ENCODE measurements at regions not wholly inside any gene's neighbourhood (a gene's known extent, or its start where the extent isn't known, plus 50 kb on each side); places are given as distances from the start of the nearest gene placed in this dataset.

DNA sequence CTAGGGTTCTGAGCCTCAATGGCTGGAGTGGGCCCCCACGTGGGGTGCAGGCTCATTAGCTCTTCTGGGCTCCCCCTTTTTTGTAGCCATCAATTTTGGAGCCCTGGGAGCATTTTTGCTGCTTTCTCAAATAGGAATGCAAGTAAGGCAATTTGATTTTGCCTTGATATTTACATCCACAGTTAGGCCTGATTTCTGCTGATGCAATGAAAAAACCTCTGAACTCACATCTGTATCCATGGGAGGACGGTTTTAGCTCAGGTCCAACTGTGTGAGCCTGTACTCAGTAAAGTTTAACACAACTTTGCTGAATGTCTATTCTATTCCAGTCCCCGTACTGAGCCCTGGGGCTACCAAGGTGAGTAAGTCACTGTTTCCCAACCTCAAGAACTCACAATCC lies 425.0 kb downstream of the HAPSTR1 start:
- no peak for TF ChIP-seq SNAI2 (CRISPR knock-in tag; IDR thresholded peaks at IDR 0.05)
- no peak for TF ChIP-seq RARB (CRISPR knock-in tag; IDR thresholded peaks at IDR 0.05)
- TF ChIP-seq, protein P1, sequence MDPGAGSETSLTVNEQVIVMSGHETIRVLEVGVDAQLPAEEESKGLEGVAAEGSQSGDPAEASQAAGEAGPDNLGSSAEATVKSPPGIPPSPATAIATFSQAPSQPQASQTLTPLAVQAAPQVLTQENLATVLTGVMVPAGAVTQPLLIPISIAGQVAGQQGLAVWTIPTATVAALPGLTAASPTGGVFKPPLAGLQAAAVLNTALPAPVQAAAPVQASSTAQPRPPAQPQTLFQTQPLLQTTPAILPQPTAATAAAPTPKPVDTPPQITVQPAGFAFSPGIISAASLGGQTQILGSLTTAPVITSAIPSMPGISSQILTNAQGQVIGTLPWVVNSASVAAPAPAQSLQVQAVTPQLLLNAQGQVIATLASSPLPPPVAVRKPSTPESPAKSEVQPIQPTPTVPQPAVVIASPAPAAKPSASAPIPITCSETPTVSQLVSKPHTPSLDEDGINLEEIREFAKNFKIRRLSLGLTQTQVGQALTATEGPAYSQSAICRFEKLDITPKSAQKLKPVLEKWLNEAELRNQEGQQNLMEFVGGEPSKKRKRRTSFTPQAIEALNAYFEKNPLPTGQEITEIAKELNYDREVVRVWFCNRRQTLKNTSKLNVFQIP (CRISPR knock-in tag; IDR thresholded peaks at IDR 0.05; ENCODE audit: borderline replicate concordance, low read depth) = no peak
- TF ChIP-seq, protein P2, sequence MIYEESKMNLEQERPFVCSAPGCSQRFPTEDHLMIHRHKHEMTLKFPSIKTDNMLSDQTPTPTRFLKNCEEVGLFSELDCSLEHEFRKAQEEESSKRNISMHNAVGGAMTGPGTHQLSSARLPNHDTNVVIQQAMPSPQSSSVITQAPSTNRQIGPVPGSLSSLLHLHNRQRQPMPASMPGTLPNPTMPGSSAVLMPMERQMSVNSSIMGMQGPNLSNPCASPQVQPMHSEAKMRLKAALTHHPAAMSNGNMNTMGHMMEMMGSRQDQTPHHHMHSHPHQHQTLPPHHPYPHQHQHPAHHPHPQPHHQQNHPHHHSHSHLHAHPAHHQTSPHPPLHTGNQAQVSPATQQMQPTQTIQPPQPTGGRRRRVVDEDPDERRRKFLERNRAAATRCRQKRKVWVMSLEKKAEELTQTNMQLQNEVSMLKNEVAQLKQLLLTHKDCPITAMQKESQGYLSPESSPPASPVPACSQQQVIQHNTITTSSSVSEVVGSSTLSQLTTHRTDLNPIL (CRISPR knock-in tag; IDR thresholded peaks at IDR 0.05; ENCODE audit: low read depth) = no peak
- TF ChIP-seq, protein P3, sequence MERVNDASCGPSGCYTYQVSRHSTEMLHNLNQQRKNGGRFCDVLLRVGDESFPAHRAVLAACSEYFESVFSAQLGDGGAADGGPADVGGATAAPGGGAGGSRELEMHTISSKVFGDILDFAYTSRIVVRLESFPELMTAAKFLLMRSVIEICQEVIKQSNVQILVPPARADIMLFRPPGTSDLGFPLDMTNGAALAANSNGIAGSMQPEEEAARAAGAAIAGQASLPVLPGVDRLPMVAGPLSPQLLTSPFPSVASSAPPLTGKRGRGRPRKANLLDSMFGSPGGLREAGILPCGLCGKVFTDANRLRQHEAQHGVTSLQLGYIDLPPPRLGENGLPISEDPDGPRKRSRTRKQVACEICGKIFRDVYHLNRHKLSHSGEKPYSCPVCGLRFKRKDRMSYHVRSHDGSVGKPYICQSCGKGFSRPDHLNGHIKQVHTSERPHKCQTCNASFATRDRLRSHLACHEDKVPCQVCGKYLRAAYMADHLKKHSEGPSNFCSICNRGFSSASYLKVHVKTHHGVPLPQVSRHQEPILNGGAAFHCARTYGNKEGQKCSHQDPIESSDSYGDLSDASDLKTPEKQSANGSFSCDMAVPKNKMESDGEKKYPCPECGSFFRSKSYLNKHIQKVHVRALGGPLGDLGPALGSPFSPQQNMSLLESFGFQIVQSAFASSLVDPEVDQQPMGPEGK (CRISPR knock-in tag; IDR thresholded peaks at IDR 0.05; ENCODE audit: borderline replicate concordance) = no peak
- no peak for TF ChIP-seq ZNF565 (CRISPR knock-in tag; conservative IDR thresholded peaks at IDR 0.05; ENCODE audit: low read depth)
- TF ChIP-seq ZC3H10 (CRISPR knock-in tag; IDR thresholded peaks at IDR 0.05) = no peak
- TF ChIP-seq, protein P4, sequence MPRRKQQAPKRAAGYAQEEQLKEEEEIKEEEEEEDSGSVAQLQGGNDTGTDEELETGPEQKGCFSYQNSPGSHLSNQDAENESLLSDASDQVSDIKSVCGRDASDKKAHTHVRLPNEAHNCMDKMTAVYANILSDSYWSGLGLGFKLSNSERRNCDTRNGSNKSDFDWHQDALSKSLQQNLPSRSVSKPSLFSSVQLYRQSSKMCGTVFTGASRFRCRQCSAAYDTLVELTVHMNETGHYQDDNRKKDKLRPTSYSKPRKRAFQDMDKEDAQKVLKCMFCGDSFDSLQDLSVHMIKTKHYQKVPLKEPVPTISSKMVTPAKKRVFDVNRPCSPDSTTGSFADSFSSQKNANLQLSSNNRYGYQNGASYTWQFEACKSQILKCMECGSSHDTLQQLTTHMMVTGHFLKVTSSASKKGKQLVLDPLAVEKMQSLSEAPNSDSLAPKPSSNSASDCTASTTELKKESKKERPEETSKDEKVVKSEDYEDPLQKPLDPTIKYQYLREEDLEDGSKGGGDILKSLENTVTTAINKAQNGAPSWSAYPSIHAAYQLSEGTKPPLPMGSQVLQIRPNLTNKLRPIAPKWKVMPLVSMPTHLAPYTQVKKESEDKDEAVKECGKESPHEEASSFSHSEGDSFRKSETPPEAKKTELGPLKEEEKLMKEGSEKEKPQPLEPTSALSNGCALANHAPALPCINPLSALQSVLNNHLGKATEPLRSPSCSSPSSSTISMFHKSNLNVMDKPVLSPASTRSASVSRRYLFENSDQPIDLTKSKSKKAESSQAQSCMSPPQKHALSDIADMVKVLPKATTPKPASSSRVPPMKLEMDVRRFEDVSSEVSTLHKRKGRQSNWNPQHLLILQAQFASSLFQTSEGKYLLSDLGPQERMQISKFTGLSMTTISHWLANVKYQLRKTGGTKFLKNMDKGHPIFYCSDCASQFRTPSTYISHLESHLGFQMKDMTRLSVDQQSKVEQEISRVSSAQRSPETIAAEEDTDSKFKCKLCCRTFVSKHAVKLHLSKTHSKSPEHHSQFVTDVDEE (CRISPR knock-in tag; IDR thresholded peaks at IDR 0.05) = no peak
- TF ChIP-seq PPARA (CRISPR knock-in tag; IDR thresholded peaks at IDR 0.05; ENCODE audit: borderline replicate concordance) = no peak
- TF ChIP-seq GLIS3 (CRISPR knock-in tag; IDR thresholded peaks at IDR 0.05) = no peak
- TF ChIP-seq OSR1 (CRISPR knock-in tag; IDR thresholded peaks at IDR 0.05) = no peak
- TF ChIP-seq ARNTL (CRISPR knock-in tag; IDR thresholded peaks at IDR 0.05; ENCODE audit: borderline replicate concordance, low read depth) = no peak
- no peak for TF ChIP-seq TCF4 (CRISPR knock-in tag; IDR thresholded peaks at IDR 0.05; ENCODE audit: borderline replicate concordance)
- no peak for ATAC-seq

DNA sequence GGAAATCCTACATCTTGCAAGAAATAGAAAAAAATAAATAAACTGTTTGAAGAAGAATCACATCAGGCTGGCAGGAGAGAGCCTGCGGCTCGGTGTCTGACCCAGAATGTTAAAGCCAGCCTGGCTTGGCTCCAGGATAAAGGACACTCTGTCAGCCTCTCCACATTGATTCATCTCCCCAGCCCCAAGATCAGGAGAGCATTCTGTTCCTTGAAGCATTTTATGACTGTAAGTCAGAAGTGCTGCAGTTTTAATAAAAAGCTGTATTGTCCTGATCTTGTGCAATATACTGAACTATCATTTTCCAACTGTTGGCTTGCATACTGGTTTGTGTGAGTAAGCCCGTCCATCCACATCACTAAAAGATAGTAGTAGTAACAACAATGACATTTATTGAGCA lies 426.6 kb downstream of the HAPSTR1 start:
- no peak for TF ChIP-seq TCF4 (CRISPR knock-in tag; IDR thresholded peaks at IDR 0.05; ENCODE audit: borderline replicate concordance)
- no peak for TF ChIP-seq ESRRG (CRISPR knock-in tag; IDR thresholded peaks at IDR 0.05)
- no peak for TF ChIP-seq PPARA (CRISPR knock-in tag; IDR thresholded peaks at IDR 0.05; ENCODE audit: borderline replicate concordance)
- TF ChIP-seq, protein P4 (CRISPR knock-in tag; IDR thresholded peaks at IDR 0.05) = no peak
- TF ChIP-seq, protein P3 (CRISPR knock-in tag; IDR thresholded peaks at IDR 0.05; ENCODE audit: borderline replicate concordance) = no peak
- TF ChIP-seq OSR1 (CRISPR knock-in tag; IDR thresholded peaks at IDR 0.05) = no peak
- no peak for TF ChIP-seq ZNF565 (CRISPR knock-in tag; conservative IDR thresholded peaks at IDR 0.05; ENCODE audit: low read depth)
- TF ChIP-seq TOX (CRISPR knock-in tag; IDR thresholded peaks at IDR 0.05; ENCODE audit: borderline replicate concordance) = no peak
- TF ChIP-seq ZNF8 (CRISPR knock-in tag; IDR thresholded peaks at IDR 0.05) = no peak
- no peak for TF ChIP-seq ISL1 (CRISPR knock-in tag; IDR thresholded peaks at IDR 0.05)
- no peak for TF ChIP-seq ZNF70 (CRISPR knock-in tag; IDR thresholded peaks at IDR 0.05)
- no peak for TF ChIP-seq SNAI2 (CRISPR knock-in tag; IDR thresholded peaks at IDR 0.05)
- no peak for TF ChIP-seq ZFP30 (CRISPR knock-in tag; IDR thresholded peaks at IDR 0.05)
- no peak for TF ChIP-seq GLIS3 (CRISPR knock-in tag; IDR thresholded peaks at IDR 0.05)
- no peak for TF ChIP-seq BACH2 (CRISPR knock-in tag; IDR thresholded peaks at IDR 0.05; ENCODE audit: borderline replicate concordance)
- no peak for TF ChIP-seq RARB (CRISPR knock-in tag; IDR thresholded peaks at IDR 0.05)
- no peak for TF ChIP-seq CSDC2 (CRISPR knock-in tag; IDR thresholded peaks at IDR 0.05)
- no peak for TF ChIP-seq ZC3H10 (CRISPR knock-in tag; IDR thresholded peaks at IDR 0.05)
- TF ChIP-seq, protein P5, sequence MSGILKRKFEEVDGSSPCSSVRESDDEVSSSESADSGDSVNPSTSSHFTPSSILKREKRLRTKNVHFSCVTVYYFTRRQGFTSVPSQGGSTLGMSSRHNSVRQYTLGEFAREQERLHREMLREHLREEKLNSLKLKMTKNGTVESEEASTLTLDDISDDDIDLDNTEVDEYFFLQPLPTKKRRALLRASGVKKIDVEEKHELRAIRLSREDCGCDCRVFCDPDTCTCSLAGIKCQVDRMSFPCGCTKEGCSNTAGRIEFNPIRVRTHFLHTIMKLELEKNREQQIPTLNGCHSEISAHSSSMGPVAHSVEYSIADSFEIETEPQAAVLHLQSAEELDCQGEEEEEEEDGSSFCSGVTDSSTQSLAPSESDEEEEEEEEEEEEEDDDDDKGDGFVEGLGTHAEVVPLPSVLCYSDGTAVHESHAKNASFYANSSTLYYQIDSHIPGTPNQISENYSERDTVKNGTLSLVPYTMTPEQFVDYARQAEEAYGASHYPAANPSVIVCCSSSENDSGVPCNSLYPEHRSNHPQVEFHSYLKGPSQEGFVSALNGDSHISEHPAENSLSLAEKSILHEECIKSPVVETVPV (CRISPR knock-in tag; IDR thresholded peaks at IDR 0.05) = no peak
- TF ChIP-seq ARNTL (CRISPR knock-in tag; IDR thresholded peaks at IDR 0.05; ENCODE audit: borderline replicate concordance, low read depth) = no peak
- no peak for ATAC-seq

Data from SK-N-SH treated with all-trans-retinoic acid at 6 μM for 48 hours (cell line).